GM21381 (cell line): ENCODE measurements at regions not wholly inside any gene's neighbourhood (a gene's known extent, or its start where the extent isn't known, plus 50 kb on each side); places are given as distances from the start of the nearest gene placed in this dataset.

ENCODE experiments used
- ATAC-seq: cut with Tn5 transposase; IDR thresholded peaks from one replicate; pipeline ENCODE4 v1.9.1; 2021; ENCODE audit warnings: mild to moderate bottlenecking, moderate library complexity; ENCODE audit not compliant: unreplicated experiment

DNA sequence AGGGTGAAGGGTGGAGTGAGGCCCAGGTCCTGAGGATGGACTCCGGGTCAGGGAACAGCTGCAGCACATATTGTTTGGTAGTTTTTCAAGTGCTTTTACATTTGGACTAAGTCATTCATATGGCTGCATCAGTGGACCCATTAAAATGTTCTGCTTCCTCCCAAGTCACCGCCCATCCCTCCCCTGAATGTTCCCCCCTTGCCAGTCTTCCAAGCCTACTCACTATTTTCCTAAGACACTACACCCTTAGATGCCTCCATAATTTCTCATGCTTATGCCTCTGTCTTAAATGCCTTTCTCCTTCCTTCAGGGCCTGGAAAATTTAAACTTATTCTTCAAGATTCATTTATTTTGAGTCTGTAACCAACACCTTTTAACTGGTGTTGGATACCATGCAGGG, 86.6 kb upstream of the NR4A3 start:
- no peak for ATAC-seq

DNA sequence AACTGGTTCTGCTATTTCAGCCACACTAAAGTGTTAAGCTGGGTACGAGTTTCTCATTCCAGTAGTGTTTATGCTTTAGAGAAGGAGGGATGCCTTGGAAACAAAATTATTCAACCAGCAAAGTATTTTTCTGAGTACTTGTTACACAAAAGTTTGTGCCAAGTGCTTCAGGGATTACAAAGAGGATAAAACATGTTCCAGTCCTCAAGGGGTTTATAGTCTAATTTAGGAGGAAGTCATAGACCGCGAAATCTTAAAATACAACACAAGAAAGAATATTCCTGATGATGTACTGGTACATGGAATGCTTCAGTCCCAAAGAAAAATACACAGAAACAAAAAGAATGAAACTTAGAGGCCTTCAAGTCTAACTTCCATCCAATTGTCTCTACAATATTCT, 85.4 kb upstream of the NR4A3 start:
- no peak for ATAC-seq

DNA sequence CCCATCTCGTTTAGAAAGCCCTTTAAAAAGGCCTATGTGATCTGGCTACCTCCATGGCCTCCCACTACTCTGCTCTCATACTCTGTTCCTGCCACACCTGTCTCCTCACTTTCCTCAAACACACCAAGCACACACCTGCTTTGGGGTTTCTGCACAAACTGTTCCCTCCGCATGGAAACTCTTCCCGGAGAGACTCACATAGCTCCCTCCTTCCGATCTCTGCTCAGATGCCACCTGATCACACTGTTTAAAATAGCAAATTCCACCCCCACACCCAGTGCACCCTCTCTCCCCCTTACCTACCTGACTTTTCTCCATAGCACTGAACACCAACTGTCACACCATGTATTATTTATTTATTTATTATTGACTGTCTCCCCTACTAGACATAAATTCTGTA, 84.0 kb upstream of the NR4A3 start:
- no peak for ATAC-seq

DNA sequence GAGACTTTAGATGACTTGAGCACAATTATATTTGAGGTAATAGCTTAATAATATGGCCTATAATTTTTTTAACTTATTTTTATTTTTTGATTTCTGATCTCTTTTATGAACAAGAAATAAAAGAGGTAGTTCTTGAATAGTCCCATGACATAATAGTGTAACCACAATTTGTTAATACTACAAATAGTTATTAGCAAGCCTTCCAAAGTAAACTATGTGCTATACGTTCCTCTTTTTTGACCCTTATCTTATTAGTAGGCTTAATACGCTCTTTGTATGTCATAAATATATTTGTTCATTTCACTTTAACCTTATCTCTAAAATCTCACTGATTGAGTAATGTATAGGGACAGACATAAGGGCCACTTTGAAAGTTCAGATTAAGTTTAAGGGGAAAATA, 78.7 kb upstream of the NR4A3 start:
- no peak for ATAC-seq

DNA sequence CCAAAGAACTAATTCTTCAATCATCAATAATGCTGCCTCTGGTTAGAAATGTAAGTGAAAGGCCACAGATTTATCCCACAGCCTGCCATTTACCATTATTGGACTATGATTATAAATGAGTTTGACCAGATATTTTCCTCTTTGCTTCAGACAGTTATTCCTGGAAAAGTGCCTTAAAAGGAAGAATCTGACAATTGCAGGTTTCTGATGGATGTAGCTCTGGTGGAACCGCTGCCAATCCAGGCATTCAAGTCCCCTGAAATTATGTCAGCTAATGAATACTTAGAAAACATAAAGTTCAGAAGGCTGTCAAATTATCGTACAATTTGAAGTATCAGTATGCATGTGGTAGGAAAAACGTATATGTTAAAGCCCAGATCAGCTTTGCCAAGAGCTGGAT, 78.2 kb upstream of the NR4A3 start:
- no peak for ATAC-seq

DNA sequence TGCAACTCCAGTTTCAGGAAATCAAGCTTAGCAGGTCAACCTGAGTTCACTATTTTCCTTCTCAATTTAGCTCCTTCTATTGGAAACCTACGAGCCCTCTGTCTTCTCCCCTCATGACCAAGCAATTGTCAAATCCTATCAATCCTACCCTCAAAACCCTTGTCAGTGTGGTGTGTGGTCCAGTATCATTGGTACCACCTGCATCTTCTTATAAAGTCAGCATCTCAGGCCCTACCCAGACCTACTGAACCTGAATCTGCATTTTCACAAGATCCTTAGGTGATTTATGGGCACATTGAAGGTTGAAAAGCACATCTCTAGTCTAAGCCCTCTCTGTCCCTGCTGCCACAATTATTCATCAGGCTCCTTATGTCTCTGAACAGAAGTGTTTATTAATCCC, 77.6 kb upstream of the NR4A3 start:
- ATAC-seq: no peak

DNA sequence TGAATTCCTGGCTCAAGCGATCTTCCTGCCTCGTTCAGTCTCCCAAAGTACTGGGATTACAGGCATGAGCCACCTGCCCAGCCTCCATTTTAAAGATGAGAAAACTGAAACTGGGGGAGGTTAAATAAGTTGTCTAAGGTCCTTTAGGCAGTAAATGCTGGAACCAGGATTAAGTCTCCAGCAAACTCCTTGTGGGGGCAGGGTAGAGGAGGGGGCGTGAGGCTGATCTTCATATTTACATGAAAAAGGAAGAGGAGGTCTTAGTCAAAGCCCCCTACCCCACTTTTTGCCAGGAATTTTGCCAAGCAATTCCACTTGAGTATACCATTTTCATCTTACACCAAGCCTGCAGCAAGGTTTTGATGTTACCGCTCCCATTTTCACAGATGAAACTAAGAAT, 76.6 kb upstream of the NR4A3 start:
- no peak for ATAC-seq

DNA sequence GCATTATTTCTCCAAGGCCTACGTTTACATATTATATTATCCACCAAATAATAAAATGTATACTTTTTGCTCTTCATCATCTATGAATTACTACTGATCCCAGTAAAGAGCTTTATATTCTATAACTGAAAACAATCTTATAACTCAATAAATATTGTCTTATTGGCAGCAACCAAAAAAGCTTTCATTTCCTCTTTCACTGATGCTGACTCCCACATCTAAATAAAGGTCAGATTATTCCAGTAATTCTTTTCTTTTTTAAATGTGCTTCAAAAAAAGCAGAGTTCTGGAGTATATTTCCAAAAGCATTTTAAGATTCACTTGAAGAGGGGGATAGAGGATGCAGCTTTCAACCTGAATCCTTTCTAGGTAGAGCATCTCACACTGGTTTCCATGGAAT, 75.3 kb upstream of the NR4A3 start:
- ATAC-seq: no peak

DNA sequence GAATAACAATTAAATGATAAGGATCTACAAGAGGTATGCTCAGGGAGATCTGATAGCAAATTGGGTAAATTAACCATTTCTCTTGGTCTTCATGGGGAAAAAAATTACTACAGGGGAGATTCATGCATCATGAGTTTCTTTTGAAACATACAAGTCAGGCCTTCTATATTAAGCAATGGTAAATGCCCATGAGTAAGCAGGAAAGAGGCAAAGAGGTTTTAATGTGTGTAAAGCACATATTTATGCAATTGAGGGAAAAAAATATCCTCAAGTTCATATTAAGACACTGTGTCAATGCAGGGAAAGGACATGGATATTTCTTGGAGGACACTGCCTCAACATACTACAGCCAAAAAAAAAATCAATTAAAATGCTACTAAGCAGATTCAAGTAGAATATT, 73.4 kb upstream of the NR4A3 start:
- no peak for ATAC-seq

DNA sequence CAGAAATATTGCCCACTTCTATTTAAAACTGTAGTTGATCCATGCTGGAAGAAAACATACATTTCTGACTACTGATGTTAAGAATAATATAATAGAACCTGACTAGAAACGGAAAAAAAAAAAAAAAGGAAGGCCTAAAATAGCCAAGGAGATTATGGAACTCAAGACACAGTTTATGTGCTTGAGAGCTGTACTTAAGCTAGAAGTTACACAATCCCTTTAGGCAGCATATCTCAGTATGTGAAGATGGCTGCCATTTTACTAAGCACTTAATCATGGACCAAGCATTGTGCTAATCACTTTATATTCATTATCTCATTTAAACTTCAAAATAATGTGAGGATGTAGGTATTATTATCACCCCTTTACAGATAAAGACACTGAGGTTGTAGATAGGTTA, 73.0 kb upstream of the NR4A3 start:
- ATAC-seq: no peak

DNA sequence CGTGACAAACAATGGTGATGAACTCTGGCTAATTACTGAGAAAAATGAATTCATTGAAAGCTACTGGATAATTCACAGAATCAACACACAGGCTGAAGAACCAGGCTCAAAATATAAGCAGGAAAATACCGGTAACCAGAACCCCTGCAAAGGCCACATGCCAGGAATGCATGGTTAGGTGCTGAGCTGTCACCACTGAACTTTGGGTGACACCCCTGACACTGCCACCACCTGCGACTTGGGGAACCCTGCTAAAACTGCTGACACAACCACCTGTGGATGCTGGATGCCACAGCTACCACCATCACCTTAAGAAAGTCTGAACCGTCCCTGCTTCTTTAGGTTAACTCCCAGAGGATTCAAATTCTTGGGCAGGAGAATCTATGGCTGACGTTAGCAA, 72.0 kb upstream of the NR4A3 start:
- ATAC-seq: no peak

DNA sequence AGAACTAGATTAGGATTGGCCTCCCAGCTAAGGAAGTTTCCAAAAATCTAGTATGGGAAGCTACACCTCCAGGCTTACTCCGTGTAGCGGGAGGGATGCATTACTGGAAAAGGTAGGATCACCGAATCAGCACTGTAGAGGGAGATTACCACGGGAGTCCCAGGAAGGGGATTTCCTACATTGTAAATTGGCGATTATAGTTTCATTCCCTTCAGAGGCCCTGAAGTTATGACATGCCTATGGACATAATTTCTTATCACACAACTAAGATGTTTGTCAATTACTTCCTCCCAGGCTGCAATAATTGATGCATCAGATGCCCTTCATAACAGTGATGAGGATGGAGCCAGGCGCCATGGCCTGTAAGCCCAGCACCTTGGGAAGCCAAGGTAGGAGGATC, 71.2 kb upstream of the NR4A3 start:
- no peak for ATAC-seq

DNA sequence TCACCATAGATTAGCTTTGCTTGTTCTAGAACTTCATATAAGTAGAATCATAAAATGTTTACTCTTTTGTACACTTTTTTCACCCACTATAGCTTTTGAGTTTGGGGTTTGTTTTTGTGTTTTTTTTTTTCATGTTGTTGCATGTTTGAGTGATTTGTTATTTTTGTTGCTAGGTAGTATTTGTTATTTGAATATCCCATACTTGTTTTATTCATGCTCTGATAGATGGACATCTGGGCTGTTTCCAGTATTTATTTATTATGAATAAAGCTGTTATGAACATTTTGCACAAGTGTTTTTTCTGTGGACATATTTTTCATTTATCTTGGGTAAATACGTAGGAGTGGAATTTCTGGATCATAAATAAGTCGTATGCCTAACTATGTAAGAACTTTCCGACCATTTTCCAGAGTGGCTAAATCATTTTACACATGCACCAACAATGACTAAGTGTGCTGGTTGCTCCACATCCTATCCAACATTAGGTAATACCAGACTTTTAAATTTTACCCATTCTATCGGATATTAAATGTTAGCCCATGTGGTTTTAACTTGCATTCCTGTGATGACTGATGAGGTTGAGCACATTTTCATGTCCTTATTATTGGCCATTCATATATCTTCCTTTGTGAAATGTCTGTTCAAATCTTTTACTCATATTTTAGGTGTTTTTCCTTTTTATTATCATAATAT, 69.1 kb upstream of the NR4A3 start:
- ATAC-seq: no peak

DNA sequence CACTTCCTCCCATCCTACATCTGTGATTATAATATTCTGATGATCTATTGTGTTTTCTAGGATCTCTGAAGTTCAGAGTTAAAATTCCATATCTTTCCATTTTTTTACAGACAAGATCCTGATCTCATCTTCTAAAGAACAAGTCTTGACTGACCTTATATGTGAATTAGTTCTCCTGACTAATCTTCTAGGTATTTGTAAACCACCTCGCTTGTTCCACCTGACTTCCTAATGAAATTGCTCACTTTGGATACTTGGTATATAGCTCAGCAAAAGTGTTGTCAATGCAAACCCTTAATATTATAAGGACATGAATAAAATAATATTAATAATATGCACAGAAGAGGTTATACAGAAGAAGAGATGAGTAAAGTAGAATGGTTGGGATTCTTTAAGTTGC, 68.2 kb upstream of the NR4A3 start:
- no peak for ATAC-seq

DNA sequence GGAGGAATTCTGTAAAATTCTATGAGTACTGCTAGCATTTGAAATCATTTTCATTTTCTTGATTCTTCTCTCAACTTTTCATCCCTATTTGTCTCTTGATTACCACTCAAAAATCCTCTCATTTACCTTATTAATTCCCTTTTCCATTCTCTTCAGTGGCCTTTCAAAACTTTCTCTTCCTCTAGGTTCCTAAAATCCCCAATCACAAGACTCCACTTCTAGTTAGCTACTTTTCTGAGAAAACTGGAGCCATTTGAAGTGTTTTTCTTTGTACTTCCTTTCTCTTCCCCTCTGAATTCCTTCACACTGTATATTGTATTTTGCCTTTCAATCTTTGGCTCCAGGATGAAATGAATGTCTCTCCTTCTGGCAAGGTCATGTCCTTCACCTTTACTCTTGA, 61.3 kb upstream of the NR4A3 start:
- ATAC-seq: no peak

DNA sequence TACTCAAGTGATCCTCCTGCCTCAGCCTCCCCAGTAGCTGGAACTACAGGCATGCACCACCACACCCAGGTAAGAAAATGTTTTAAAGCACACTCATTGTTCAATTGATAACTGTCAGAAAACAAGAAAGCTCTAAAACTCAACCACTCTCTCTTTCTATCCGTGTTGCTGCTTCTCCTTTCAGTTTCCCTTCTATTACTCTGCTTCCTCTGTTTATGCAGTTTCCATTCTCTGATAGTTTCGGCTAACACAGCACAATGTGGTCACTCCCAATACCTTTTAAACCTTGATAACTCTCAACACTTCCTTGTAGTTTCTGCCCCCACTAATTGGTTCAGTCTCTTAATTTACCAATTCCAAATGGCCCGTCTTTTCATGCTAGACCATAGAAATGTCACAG, 59.2 kb upstream of the NR4A3 start:
- peak; percentile 100 for ATAC-seq
